ENCODE measurements at regions not wholly inside any gene's neighbourhood (a gene's known extent, or its start where the extent isn't known, plus 50 kb on each side); places are given as distances from the start of the nearest gene placed in this dataset.

GRCh38 chr4:137819964-137820383 lies 287.7 kb upstream of the PCDH18 start:
- Histone ChIP-seq H3K36me3 (no peaks in the 10 kb centered on the region), H3K4me1 (no peaks in the 10 kb centered on the region), H3K27me3 (no peaks in the 10 kb centered on the region), H3K4me3 (no peak overlapping the region), H3K9me3 (no peaks in the 10 kb centered on the region), H3K27ac (no peak overlapping the region)
- DNase-seq: peak in 1 of 2 donors; percentile 61
- no peak for TF ChIP-seq POLR2AphosphoS5 (IDR thresholded peaks at IDR 0.05)
- no peak for TF ChIP-seq EP300 (IDR thresholded peaks at IDR 0.05)
- no peak for TF ChIP-seq POLR2A (IDR thresholded peaks at IDR 0.05)
- TF ChIP-seq, protein P1, sequence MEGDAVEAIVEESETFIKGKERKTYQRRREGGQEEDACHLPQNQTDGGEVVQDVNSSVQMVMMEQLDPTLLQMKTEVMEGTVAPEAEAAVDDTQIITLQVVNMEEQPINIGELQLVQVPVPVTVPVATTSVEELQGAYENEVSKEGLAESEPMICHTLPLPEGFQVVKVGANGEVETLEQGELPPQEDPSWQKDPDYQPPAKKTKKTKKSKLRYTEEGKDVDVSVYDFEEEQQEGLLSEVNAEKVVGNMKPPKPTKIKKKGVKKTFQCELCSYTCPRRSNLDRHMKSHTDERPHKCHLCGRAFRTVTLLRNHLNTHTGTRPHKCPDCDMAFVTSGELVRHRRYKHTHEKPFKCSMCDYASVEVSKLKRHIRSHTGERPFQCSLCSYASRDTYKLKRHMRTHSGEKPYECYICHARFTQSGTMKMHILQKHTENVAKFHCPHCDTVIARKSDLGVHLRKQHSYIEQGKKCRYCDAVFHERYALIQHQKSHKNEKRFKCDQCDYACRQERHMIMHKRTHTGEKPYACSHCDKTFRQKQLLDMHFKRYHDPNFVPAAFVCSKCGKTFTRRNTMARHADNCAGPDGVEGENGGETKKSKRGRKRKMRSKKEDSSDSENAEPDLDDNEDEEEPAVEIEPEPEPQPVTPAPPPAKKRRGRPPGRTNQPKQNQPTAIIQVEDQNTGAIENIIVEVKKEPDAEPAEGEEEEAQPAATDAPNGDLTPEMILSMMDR (IDR thresholded peaks at IDR 0.05): peak in 2 of 7 experiments; percentile 17 to 20
- WGBS, 5 donors: 88 to 96% (median 95%) methylated on average over 1 of the region's 1 CpG
- intact Hi-C loops (cut with DNase I; ENCODE audit: low total_unique reads): no loop called here

DNA sequence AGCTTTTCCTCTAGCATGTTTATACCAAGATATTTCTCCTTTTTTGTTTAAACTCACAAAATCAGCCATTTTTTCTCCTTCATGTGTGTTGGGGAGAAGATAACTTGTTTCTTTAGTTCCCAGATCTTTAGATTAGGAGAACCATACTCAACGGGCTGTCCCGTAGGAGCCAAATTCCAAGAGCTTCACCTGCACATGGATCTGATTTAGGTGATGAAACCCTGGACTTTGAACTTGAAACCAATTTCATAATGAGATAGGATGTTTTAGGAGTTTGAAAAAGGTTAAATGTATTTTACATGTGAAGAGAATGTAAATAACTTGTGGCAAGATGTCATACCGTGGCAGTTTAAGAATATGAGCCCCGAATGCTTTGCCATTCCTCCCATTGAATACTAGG lies 280.0 kb upstream of the PCDH18 start:
- Histone ChIP-seq H3K27me3 (no peaks in the 10 kb centered on the region), H3K4me3 (no peak overlapping the region), H3K9me3 (no peaks in the 10 kb centered on the region), H3K36me3 (no peaks in the 10 kb centered on the region), H3K4me1 (no peaks in the 10 kb centered on the region), H3K27ac (no peak overlapping the region)
- DNase-seq: no peak
- 88 to 93% (median 91%) methylated on average over 4 of the region's 4 CpGs for WGBS, 5 donors
- intact Hi-C loops (cut with DNase I; ENCODE audit: low total_unique reads): no loop called here
- TF ChIP-seq POLR2AphosphoS5 (IDR thresholded peaks at IDR 0.05) (no peak), EP300 (IDR thresholded peaks at IDR 0.05) (no peak), POLR2A (IDR thresholded peaks at IDR 0.05) (no peak)
- TF ChIP-seq, protein P1 (IDR thresholded peaks at IDR 0.05): no peak

- Histone ChIP-seq H3K27me3 (no peaks in the 10 kb centered on the region), H3K4me1 (no peaks in the 10 kb centered on the region), H3K4me3 (no peak overlapping the region), H3K27ac (no peak overlapping the region), H3K36me3 (no peaks in the 10 kb centered on the region), H3K9me3 (no peaks in the 10 kb centered on the region)
- TF ChIP-seq, protein P1 (IDR thresholded peaks at IDR 0.05): no peak
- no peak for TF ChIP-seq POLR2AphosphoS5 (IDR thresholded peaks at IDR 0.05)
- intact Hi-C loops (cut with DNase I; ENCODE audit: low total_unique reads): no loop called here
- WGBS, 5 donors: 58 to 68% (median 65%) methylated on average over 3 of the region's 3 CpGs
- no peak for DNase-seq
Measured at GRCh38 chr4:137806420-137806819, 274.1 kb upstream of the PCDH18 start.

- H3K4me1 ChIP-seq: no peaks in the 10 kb centered on the region
- no peak overlapping the region for H3K4me3 ChIP-seq
- no peaks in the 10 kb centered on the region for H3K36me3 ChIP-seq
- 81 to 87% (median 84%) methylated on average over 10 of the region's 10 CpGs for WGBS, 5 donors
- no peak overlapping the region for H3K27ac ChIP-seq
- no peaks in the 10 kb centered on the region for H3K9me3 ChIP-seq
- no peaks in the 10 kb centered on the region for H3K27me3 ChIP-seq
- intact Hi-C loops (cut with DNase I; ENCODE audit: low total_unique reads): no loop called here
- DNase-seq: no peak
- no peak for TF ChIP-seq POLR2A (IDR thresholded peaks at IDR 0.05)
- TF ChIP-seq, protein P1 (IDR thresholded peaks at IDR 0.05): no peak
- TF ChIP-seq POLR2AphosphoS5 (IDR thresholded peaks at IDR 0.05): no peak
- TF ChIP-seq EP300 (IDR thresholded peaks at IDR 0.05): no peak
Measured at GRCh38 chr4:137804906-137805495, 272.7 kb upstream of the PCDH18 start.

Data from stomach (tissue), 8 donors.